ENCODE measurements at regions not wholly inside any gene's neighbourhood (a gene's known extent, or its start where the extent isn't known, plus 50 kb on each side); places are given as distances from the start of the nearest gene placed in this dataset.

- ChIA-PET POLR2A (no interaction called here), CTCF (no interaction called here)
- H3K9me1 ChIP-seq (replicated peaks; ENCODE audit: control insufficient read depth, extremely low read depth, insufficient read depth, low read length): no peaks in the 10 kb centered on the region
- no peaks in the 10 kb centered on the region for H3K9me3 ChIP-seq (replicated peaks; ENCODE audit: control insufficient read depth, insufficient read depth, low read length)
- no peaks in the 10 kb centered on the region for H3K79me2 ChIP-seq (ENCODE audit: control insufficient read depth, insufficient read depth, low read length)
- H3K27ac ChIP-seq (ENCODE audit: insufficient read depth, low read depth, low read length): no peak overlapping the region
- H3K4me1 ChIP-seq (ENCODE audit: control insufficient read depth, extremely low read depth, insufficient read depth, low read length): no peaks in the 10 kb centered on the region
- intact Hi-C loops (cut with micrococcal nuclease) (no loop called here), dilution Hi-C loops (cut with MboI; ENCODE audit: extremely low pct_ligation_motif_present, low sequenced_read_pairs) (no loop called here)
- no peaks in the 10 kb centered on the region for H3K27me3 ChIP-seq (ENCODE audit: control insufficient read depth in 2 of 2, insufficient read depth in 2 of 2, low read length in 2 of 2)
- no peaks in the 10 kb centered on the region for H4K20me1 ChIP-seq (replicated peaks; ENCODE audit: control insufficient read depth, extremely low read depth, insufficient read depth, low read length)
- no peaks in the 10 kb centered on the region for H3K36me3 ChIP-seq (ENCODE audit: control insufficient read depth in 2 of 2, extremely low read depth in 1 of 2, insufficient read depth in 2 of 2, low read length in 2 of 2)
- no peak overlapping the region for H2AFZ ChIP-seq (ENCODE audit: low read depth, low read length)
- no TSS peak for BruUV-seq (replicated peaks)
- TF ChIP-seq EZH2 (IDR thresholded peaks at IDR 0.05; ENCODE audit: borderline replicate concordance, low read depth, low read length, severe bottlenecking): no peak
- no peak for TF ChIP-seq GATA2 (IDR thresholded peaks at IDR 0.05; ENCODE audit: insufficient read depth, insufficient read length, low read depth, low read length)
- H3K4me2 ChIP-seq (ENCODE audit: insufficient read depth, low read length): no peak overlapping the region
- no peak for DNase-seq (ENCODE audit: low read depth, low spot score)
- H3K4me3 ChIP-seq (replicated peaks in 1 of 3; ENCODE audit: insufficient read depth in 1 of 3, low read depth in 1 of 3, low read length in 3 of 3): no peak overlapping the region
- no peak overlapping the region for H3K9ac ChIP-seq (replicated peaks; ENCODE audit: extremely low read depth, insufficient read depth, low read length)
- FAIRE-seq: no peak
These were observed 117.6 kb downstream of the COX7C start for GRCh38 chr5:86735370-86735769.

- peaks cover 2% of the 10 kb centered on the region for H3K9me3 ChIP-seq (replicated peaks; ENCODE audit: control insufficient read depth, insufficient read depth, low read length)
- ChIA-PET CTCF (no interaction called here), POLR2A (no interaction called here)
- no peak for TF ChIP-seq POLR2AphosphoS5 (IDR thresholded peaks at IDR 0.05; ENCODE audit: insufficient read depth, low read depth, low read length)
- TF ChIP-seq GATA2 (IDR thresholded peaks at IDR 0.05; ENCODE audit: insufficient read depth, insufficient read length, low read depth, low read length): no peak
- FAIRE-seq (no peak), DNase-seq (ENCODE audit: low read depth, low spot score) (no peak)
- intact Hi-C loops (cut with micrococcal nuclease): no loop called here
- H3K9me1 ChIP-seq (replicated peaks; ENCODE audit: control insufficient read depth, extremely low read depth, insufficient read depth, low read length): no peaks in the 10 kb centered on the region
- no peaks in the 10 kb centered on the region for H4K20me1 ChIP-seq (replicated peaks; ENCODE audit: control insufficient read depth, extremely low read depth, insufficient read depth, low read length)
- H3K36me3 ChIP-seq (ENCODE audit: control insufficient read depth in 2 of 2, extremely low read depth in 1 of 2, insufficient read depth in 2 of 2, low read length in 2 of 2): no peaks in the 10 kb centered on the region
- H3K4me3 ChIP-seq (replicated peaks in 1 of 3; ENCODE audit: insufficient read depth in 1 of 3, low read depth in 1 of 3, low read length in 3 of 3): no peak overlapping the region
- H3K4me2 ChIP-seq (ENCODE audit: insufficient read depth, low read length): no peak overlapping the region
- dilution Hi-C loops (cut with MboI; ENCODE audit: extremely low pct_ligation_motif_present, low sequenced_read_pairs): no loop called here
- H3K4me1 ChIP-seq (ENCODE audit: control insufficient read depth, extremely low read depth, insufficient read depth, low read length): no peaks in the 10 kb centered on the region
- no peaks in the 10 kb centered on the region for H3K79me2 ChIP-seq (ENCODE audit: control insufficient read depth, insufficient read depth, low read length)
- no peak overlapping the region for H3K9ac ChIP-seq (replicated peaks; ENCODE audit: extremely low read depth, insufficient read depth, low read length)
- H3K27ac ChIP-seq (ENCODE audit: insufficient read depth, low read depth, low read length): no peak overlapping the region
- no peaks in the 10 kb centered on the region for H3K27me3 ChIP-seq (ENCODE audit: control insufficient read depth in 2 of 2, insufficient read depth in 2 of 2, low read length in 2 of 2)
- BruUV-seq (replicated peaks): no TSS peak
- H2AFZ ChIP-seq (ENCODE audit: low read depth, low read length): no peak overlapping the region
These were observed 119.8 kb downstream of the COX7C start for GRCh38 chr5:86737579-86737978.
